ENCODE measurements at regions not wholly inside any gene's neighbourhood (a gene's known extent, or its start where the extent isn't known, plus 50 kb on each side); places are given as distances from the start of the nearest gene placed in this dataset.

GRCh38 chr11:119876841-119877240 is 147.8 kb upstream of the NECTIN1 start (continued):
- TF ChIP-seq AFF1 (IDR thresholded peaks at IDR 0.05; ENCODE audit: low read depth in 1 of 2, partially characterized antibody in 2 of 2) (no peak), ZNF830 (CRISPR knock-in tag; IDR thresholded peaks at IDR 0.05) (no peak), HOMEZ (CRISPR knock-in tag; IDR thresholded peaks at IDR 0.05) (no peak), ZBTB7A (IDR thresholded peaks at IDR 0.05; ENCODE audit: borderline replicate concordance, control insufficient read depth, low read depth, low read length) (no peak), ZNF12 (CRISPR knock-in tag; IDR thresholded peaks at IDR 0.05) (no peak), E2F5 (CRISPR knock-in tag; IDR thresholded peaks at IDR 0.05) (no peak), TFAP4 (CRISPR knock-in tag; IDR thresholded peaks at IDR 0.05; ENCODE audit: borderline replicate concordance) (no peak)

Data from K562 (cell line).